ENCODE measurements at regions not wholly inside any gene's neighbourhood (a gene's known extent, or its start where the extent isn't known, plus 50 kb on each side); places are given as distances from the start of the nearest gene placed in this dataset.

GRCh38 chr11:104451197-104451893, 287.4 kb upstream of the PDGFD start:
- H3K4me2 ChIP-seq (ENCODE audit: low read length), result peak overlapping the region; percentile 54
- peak overlapping the region; percentile 89 for H3K27ac ChIP-seq (ENCODE audit: low read length)
- ChIA-PET CTCF (no interaction called here), POLR2A (ENCODE audit: unreplicated experiment) (interaction anchor here (0.6 kb wide), 1 partner anchor 220 kb away, joined by 6 read pairs; no protein-coding TSS in a partner anchor)
- no peaks in the 10 kb centered on the region for H3F3A ChIP-seq (ENCODE audit: low read length, unreplicated experiment)
- ATAC-seq (no peak), DNase-seq (no peak)
- H3K27me3 ChIP-seq (ENCODE audit: low read length), result no peaks in the 10 kb centered on the region
- intact Hi-C loops (cut with micrococcal nuclease), result no loop called here
- H3K9me3 ChIP-seq (ENCODE audit: low read length), result no peaks in the 10 kb centered on the region
- H3K9ac ChIP-seq (ENCODE audit: low read length), result peak overlapping the region; percentile 34
- TF ChIP-seq EZH2 (IDR thresholded peaks at IDR 0.05; ENCODE audit: low read length, unreplicated experiment) (no peak), CTCF (conservative IDR thresholded peaks at IDR 0.05; ENCODE audit: low read depth, low read length) (no peak), EZH2phosphoT487 (IDR thresholded peaks at IDR 0.05; ENCODE audit: borderline replicate concordance, low read length) (no peak)
- H3K36me3 ChIP-seq (ENCODE audit: low read depth, low read length), result no peaks in the 10 kb centered on the region
- no peaks in the 10 kb centered on the region for H3K79me2 ChIP-seq (ENCODE audit: low read length)
- H2AFZ ChIP-seq (ENCODE audit: low read length), result no peak overlapping the region
- H4K20me1 ChIP-seq (ENCODE audit: low read length), result no peaks in the 10 kb centered on the region
- no TSS peak for BruUV-seq (replicated peaks)
- no peaks in the 10 kb centered on the region for H3K9me2 ChIP-seq (replicated peaks; ENCODE audit: low read length)
- peaks cover 26% of the 10 kb centered on the region for H3K4me1 ChIP-seq (ENCODE audit: insufficient read depth, low read length)
- H3K4me3 ChIP-seq (ENCODE audit: low read length), result no peak overlapping the region

DNA sequence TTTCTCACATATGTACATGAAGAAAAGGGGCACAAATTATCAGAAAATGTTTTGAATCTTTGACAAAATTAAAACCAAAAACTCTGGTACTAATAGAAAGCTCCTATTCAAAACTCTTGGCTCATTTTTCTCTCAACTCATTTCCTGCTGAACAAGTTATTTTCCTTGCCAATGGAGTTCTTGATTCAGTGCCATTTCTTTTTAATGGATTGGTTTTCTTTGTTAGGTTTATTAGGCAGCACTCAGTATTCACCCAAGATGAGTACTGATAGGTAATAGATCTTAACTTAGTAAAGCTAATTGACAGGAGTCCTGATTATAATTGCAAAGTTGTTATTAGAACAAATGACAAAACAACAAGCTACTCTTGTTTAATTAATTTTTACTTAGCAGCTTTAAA, 279.4 kb upstream of the PDGFD start:
- Histone ChIP-seq H3K79me2 (ENCODE audit: low read length) (no peaks in the 10 kb centered on the region), H3K27me3 (ENCODE audit: low read length) (no peaks in the 10 kb centered on the region), H3K9ac (ENCODE audit: low read length) (no peak overlapping the region), H3K9me2 (replicated peaks; ENCODE audit: low read length) (no peaks in the 10 kb centered on the region), H3K27ac (ENCODE audit: low read length) (no peak overlapping the region), H3K4me2 (ENCODE audit: low read length) (no peak overlapping the region), H3F3A (ENCODE audit: low read length, unreplicated experiment) (no peaks in the 10 kb centered on the region), H3K4me1 (ENCODE audit: insufficient read depth, low read length) (no peaks in the 10 kb centered on the region), H3K9me3 (ENCODE audit: low read length) (no peaks in the 10 kb centered on the region), H3K36me3 (ENCODE audit: low read depth, low read length) (no peaks in the 10 kb centered on the region), H4K20me1 (ENCODE audit: low read length) (no peaks in the 10 kb centered on the region), H2AFZ (ENCODE audit: low read length) (no peak overlapping the region), H3K4me3 (ENCODE audit: low read length) (no peak overlapping the region)
- ATAC-seq (no peak), DNase-seq (peak; percentile 52)
- intact Hi-C loops (cut with micrococcal nuclease), result no loop called here
- TF ChIP-seq CTCF (conservative IDR thresholded peaks at IDR 0.05; ENCODE audit: low read depth, low read length), result no peak
- no peak for TF ChIP-seq EZH2 (IDR thresholded peaks at IDR 0.05; ENCODE audit: low read length, unreplicated experiment)
- TF ChIP-seq EZH2phosphoT487 (IDR thresholded peaks at IDR 0.05; ENCODE audit: borderline replicate concordance, low read length), result no peak
- ChIA-PET POLR2A (ENCODE audit: unreplicated experiment) (interaction anchor here (0.7 kb wide), 1 partner anchor 474 kb away, joined by 8 read pairs; no protein-coding TSS in a partner anchor), CTCF (interaction anchor here (0.5 kb wide), 1 partner anchor 744 kb away, joined by 6 read pairs; no protein-coding TSS in a partner anchor)
- no TSS peak for BruUV-seq (replicated peaks)

DNA sequence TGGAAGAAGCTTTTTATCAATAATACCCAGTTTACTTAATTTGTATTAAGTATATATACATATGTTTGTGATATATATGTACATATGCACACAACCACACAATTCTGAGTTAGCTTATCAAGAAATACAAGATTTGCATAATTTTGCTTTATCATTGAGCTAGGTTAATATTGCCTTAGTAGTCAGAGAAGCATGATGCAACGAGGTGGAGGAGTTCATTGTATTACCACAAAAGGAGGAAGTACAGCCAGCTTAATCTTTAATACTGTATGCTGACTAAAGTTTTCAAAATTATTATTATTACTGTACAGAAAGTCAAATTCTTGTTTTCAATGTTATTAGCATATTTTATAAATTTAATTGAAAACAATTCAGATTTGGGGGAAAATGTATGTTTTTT, 278.4 kb upstream of the PDGFD start:
- CTCF ChIA-PET, result no interaction called here
- TF ChIP-seq EZH2phosphoT487 (IDR thresholded peaks at IDR 0.05; ENCODE audit: borderline replicate concordance, low read length) (no peak), CTCF (conservative IDR thresholded peaks at IDR 0.05; ENCODE audit: low read depth, low read length) (no peak), EZH2 (IDR thresholded peaks at IDR 0.05; ENCODE audit: low read length, unreplicated experiment) (no peak)
- Histone ChIP-seq H3K36me3 (ENCODE audit: low read depth, low read length) (no peaks in the 10 kb centered on the region), H3K27ac (ENCODE audit: low read length) (no peak overlapping the region), H3K4me2 (ENCODE audit: low read length) (no peak overlapping the region), H3K9ac (ENCODE audit: low read length) (no peak overlapping the region), H3F3A (ENCODE audit: low read length, unreplicated experiment) (no peaks in the 10 kb centered on the region), H3K9me2 (replicated peaks; ENCODE audit: low read length) (no peaks in the 10 kb centered on the region), H3K9me3 (ENCODE audit: low read length) (no peaks in the 10 kb centered on the region), H3K4me1 (ENCODE audit: insufficient read depth, low read length) (no peaks in the 10 kb centered on the region), H4K20me1 (ENCODE audit: low read length) (no peaks in the 10 kb centered on the region), H3K79me2 (ENCODE audit: low read length) (no peaks in the 10 kb centered on the region), H3K4me3 (ENCODE audit: low read length) (no peak overlapping the region), H2AFZ (ENCODE audit: low read length) (no peak overlapping the region), H3K27me3 (ENCODE audit: low read length) (no peaks in the 10 kb centered on the region)
- DNase-seq (peak; percentile 14), ATAC-seq (no peak)
- no TSS peak for BruUV-seq (replicated peaks)
- POLR2A ChIA-PET (ENCODE audit: unreplicated experiment), result no interaction called here
- intact Hi-C loops (cut with micrococcal nuclease), result no loop called here

Data from PC-3 (cell line).